GM12874 (cell line): ENCODE measurements at regions not wholly inside any gene's neighbourhood (a gene's known extent, or its start where the extent isn't known, plus 50 kb on each side); places are given as distances from the start of the nearest gene placed in this dataset.

Experiments used
- TF ChIP-seq, protein P1 (sequence below): IDR thresholded peaks from 2 replicates; pipeline ENCODE4 v1.5.1; 2011; ENCODE audit warnings: low read depth, mild to moderate bottlenecking, control low read depth, low read length, moderate library complexity; ENCODE audit not compliant: insufficient read depth

DNA sequence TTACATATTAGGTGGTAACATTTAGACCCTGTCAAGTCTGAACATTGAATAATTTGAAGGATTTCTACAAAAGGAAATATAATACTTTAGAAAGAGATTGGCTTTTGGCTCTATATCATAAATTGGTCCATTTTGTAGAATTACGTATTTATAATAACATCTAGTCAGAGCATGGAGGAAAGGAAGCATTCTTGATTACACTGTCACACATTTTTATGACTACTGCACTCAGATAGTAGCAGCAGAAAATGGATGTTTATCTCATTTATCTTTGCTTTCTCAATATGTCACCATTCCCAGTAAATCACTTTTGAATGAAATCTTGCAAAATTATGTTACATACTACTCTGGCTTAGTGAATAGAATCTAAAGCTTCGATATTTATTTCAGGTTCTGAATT, 1234.6 kb downstream of the CDY2B start:
- TF ChIP-seq, protein P1, sequence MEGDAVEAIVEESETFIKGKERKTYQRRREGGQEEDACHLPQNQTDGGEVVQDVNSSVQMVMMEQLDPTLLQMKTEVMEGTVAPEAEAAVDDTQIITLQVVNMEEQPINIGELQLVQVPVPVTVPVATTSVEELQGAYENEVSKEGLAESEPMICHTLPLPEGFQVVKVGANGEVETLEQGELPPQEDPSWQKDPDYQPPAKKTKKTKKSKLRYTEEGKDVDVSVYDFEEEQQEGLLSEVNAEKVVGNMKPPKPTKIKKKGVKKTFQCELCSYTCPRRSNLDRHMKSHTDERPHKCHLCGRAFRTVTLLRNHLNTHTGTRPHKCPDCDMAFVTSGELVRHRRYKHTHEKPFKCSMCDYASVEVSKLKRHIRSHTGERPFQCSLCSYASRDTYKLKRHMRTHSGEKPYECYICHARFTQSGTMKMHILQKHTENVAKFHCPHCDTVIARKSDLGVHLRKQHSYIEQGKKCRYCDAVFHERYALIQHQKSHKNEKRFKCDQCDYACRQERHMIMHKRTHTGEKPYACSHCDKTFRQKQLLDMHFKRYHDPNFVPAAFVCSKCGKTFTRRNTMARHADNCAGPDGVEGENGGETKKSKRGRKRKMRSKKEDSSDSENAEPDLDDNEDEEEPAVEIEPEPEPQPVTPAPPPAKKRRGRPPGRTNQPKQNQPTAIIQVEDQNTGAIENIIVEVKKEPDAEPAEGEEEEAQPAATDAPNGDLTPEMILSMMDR = no peak

- TF ChIP-seq, protein P1 = no peak
Observed at GRCh38 chrY:16644270-16644800, 1235.7 kb downstream of the CDY2B start.

DNA sequence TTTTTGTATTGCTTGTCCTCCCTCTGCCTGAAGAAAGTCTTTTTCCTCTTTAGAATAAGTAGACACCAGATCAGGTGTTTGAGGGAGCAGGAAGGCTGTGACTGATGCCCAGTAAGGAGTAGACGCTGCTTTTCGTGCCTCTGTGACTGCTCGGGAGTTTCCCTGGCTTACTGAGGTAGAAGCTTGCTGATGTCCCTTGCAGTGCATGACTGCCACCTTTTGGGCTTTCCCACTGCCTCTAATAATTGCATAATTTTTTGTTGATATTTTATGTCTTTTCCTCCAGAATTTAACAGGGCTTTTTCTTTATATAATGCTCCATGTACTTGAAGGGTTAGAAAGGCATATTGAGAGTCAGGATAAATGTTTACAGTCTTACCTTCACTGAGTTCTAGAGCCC, 1240.2 kb downstream of the CDY2B start:
- TF ChIP-seq, protein P1 = peak; percentile 37; the same call in 1 of the 2 replicates

GRCh38 chrY:16636254-16636653, 1243.8 kb downstream of the CDY2B start:
- TF ChIP-seq, protein P1 = no peak

DNA sequence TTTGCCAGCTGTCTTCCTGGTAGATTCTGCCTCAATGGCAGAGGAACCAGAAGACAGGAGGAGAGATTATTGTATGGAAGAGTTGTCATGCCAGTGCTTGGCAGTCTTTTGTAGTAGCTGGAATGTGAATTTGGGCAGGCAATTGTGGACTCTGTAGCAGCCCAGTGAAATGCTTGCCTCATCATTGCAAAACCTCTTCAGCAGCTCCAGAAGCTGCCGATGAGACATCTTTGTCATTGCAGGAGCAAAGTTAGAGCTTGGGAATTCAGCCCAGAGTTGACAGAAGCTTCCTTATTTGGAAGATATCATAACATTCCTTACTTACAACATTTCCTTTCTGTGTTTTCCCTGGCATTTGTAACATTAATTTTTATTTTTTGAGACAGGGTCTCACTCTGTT, 1250.9 kb downstream of the CDY2B start:
- TF ChIP-seq, protein P1 = no peak

- TF ChIP-seq, protein P1 = no peak
Observed at GRCh38 chrY:16627122-16627521, 1252.9 kb downstream of the CDY2B start.

DNA sequence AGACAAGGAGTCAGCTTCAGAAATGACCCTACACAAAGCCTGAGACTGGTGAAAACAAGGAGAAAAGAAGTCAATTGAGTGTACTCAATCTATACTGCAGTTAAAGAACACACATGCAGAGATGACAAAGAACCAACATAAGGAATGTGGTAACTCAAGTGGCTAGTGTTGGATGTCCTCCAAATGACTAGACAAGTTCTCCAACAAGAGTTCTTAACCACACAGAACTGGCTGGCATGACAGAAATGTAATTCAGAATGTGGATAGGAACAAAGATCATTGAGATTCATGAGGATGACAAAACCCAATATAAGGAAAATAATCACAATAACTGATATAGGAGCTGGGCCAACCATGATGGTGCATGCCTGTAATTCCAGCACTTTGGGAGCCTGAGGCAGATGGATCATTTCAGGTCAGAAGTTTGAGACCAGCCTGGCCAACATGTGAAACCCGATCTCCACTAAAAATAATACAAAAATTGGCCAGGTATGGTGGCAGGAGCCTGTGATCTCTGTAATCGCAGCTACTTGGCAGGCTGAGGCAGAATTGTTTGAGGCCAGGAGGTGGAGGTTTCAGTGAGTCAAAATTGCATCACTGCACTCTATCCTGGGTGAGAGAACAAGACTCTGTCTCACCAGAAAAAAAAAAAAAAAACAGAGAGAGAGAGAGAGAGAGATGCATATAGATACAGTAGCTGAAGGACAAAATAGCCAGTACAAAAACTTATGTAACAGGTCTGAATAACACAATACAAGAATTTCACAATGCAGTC, 1263.6 kb downstream of the CDY2B start:
- TF ChIP-seq, protein P1 = no peak
